H1 (cell line): ENCODE measurements at regions not wholly inside any gene's neighbourhood (a gene's known extent, or its start where the extent isn't known, plus 50 kb on each side); places are given as distances from the start of the nearest gene placed in this dataset.

Experiments
- EP300 ChIP-seq, 2 experiments: IDR thresholded peaks; 1 replicate in 1 of 2; 2 replicates in 1 of 2; pipeline ENCODE4 v1.6.1; 2011 to 2012; ENCODE audit warnings: low read depth in 2 of 2, low read length in 2 of 2, mild to moderate bottlenecking in 2 of 2, borderline replicate concordance in 1 of 2, inconsistent platforms in 1 of 2, moderate library complexity in 1 of 2
- MAX ChIP-seq: IDR thresholded peaks from 2 replicates; pipeline ENCODE4 v1.6.1; 2012; ENCODE audit warnings: inconsistent platforms
- NANOG ChIP-seq: IDR thresholded peaks from 2 replicates; pipeline ENCODE4 v1.6.1; 2011; ENCODE audit warnings: low read length, low read depth, mild to moderate bottlenecking, inconsistent platforms; ENCODE audit not compliant: insufficient read depth, poor library complexity, severe bottlenecking
- RNF2 ChIP-seq: fragments of 200-900, 300-1000 bp; sonication (generic); IDR thresholded peaks from 2 replicates; pipeline ENCODE4 v1.7.1; 2016; ENCODE audit warnings: borderline replicate concordance, low read depth, mild to moderate bottlenecking, antibody characterized with exemption, low read length; ENCODE audit not compliant: poor library complexity, severe bottlenecking; ENCODE audit errors: missing control alignments
- RXRA ChIP-seq: IDR thresholded peaks from 2 replicates; pipeline ENCODE4 v1.6.1; 2011; ENCODE audit warnings: low read depth, mild to moderate bottlenecking, low read length, moderate library complexity; ENCODE audit not compliant: insufficient read depth
- USF2 ChIP-seq: IDR thresholded peaks from 2 replicates; pipeline ENCODE4 v1.6.1; 2011; ENCODE audit warnings: low read length, improper control_type of control experiment

- TF ChIP-seq RNF2 (no peak), USF2 (no peak), MAX (no peak), NANOG (no peak), EP300 (IDR thresholded peaks at IDR 0.05; ENCODE audit: borderline replicate concordance in 1 of 2, low read depth in 2 of 2, low read length in 2 of 2) (no peak), RXRA (no peak)
These were observed 290.0 kb downstream of the HAO1 start (continued) for GRCh38 chr20:7650086-7650879.
